ENCODE measurements at regions not wholly inside any gene's neighbourhood (a gene's known extent, or its start where the extent isn't known, plus 50 kb on each side); places are given as distances from the start of the nearest gene placed in this dataset.
"Not testable (repeated sequence)": the region's sequence is repeated elsewhere in the genome, so short reads cannot be mapped to it uniquely, and the experiment has no call there.

- DNase-seq: not testable (repeated sequence)
These were observed 50.2 kb upstream of the FCGR2A start for GRCh38 chr1:161454865-161455707.

GRCh38 chr1:161453950-161454864 is 51.0 kb upstream of the FCGR2A start:
- DNase-seq: not testable (repeated sequence)

GRCh38 chr1:161451698-161452348 is 53.4 kb upstream of the FCGR2A start:
- DNase-seq: not testable (repeated sequence)

GRCh38 chr1:161447760-161448332 is 57.4 kb upstream of the FCGR2A start:
- DNase-seq: not testable (repeated sequence)

GRCh38 chr1:161447040-161447759 is 58.1 kb upstream of the FCGR2A start:
- not testable (repeated sequence) for DNase-seq

- DNase-seq: not testable (repeated sequence)
These were observed 60.5 kb upstream of the FCGR2A start for GRCh38 chr1:161444725-161445124.

- DNase-seq: not testable (repeated sequence)
These were observed 61.0 kb upstream of the FCGR2A start for GRCh38 chr1:161444255-161444654.

GRCh38 chr1:161440312-161440894 is 64.9 kb upstream of the FCGR2A start:
- DNase-seq: no peak

GRCh38 chr1:161439280-161440232 is 65.7 kb upstream of the FCGR2A start:
- DNase-seq: no peak

GRCh38 chr1:161433191-161433590 is 65.5 kb upstream of the CFAP126 start:
- DNase-seq: not testable (repeated sequence)

GRCh38 chr1:161432091-161432490 is 64.4 kb upstream of the CFAP126 start:
- DNase-seq: no peak

GRCh38 chr1:161427733-161428516 is 60.2 kb upstream of the CFAP126 start:
- no peak for DNase-seq

- DNase-seq: not testable (repeated sequence)
These were observed 55.2 kb upstream of the CFAP126 start for GRCh38 chr1:161422914-161423313.

GRCh38 chr1:161421456-161421855 is 53.8 kb upstream of the CFAP126 start:
- peak; percentile 43 for DNase-seq

- DNase-seq: no peak
These were observed 53.2 kb upstream of the CFAP126 start for GRCh38 chr1:161420763-161421455.

- DNase-seq: not testable (repeated sequence)
These were observed 49.9 kb upstream of the CFAP126 start for GRCh38 chr1:161417536-161417935.

All from NCI-H1694 (cell line).